Femur (tissue), 1 donor: ENCODE measurements at regions not wholly inside any gene's neighbourhood (a gene's known extent, or its start where the extent isn't known, plus 50 kb on each side); places are given as distances from the start of the nearest gene placed in this dataset.
A peak's percentile ranks its signal among the peaks of the same experiment; 100 is the strongest.
"Not testable (repeated sequence)": the region's sequence is repeated elsewhere in the genome, so short reads cannot be mapped to it uniquely, and the experiment has no call there.

Experiments used
- DNase-seq: peaks from one replicate; pipeline ENCODE4 v3.0.0-alpha.2; 2017

- DNase-seq = no peak
These were observed 1099.7 kb downstream of the SUCLG1 start for GRCh38 chr2:83359336-83359735.

- DNase-seq = no peak
These were observed 1116.2 kb downstream of the SUCLG1 start for GRCh38 chr2:83342860-83343329.

GRCh38 chr2:83340424-83340823 lies 1118.7 kb downstream of the SUCLG1 start:
- DNase-seq = peak; percentile 25

- DNase-seq = not testable (repeated sequence)
These were observed 1119.1 kb downstream of the SUCLG1 start for GRCh38 chr2:83339942-83340341.

GRCh38 chr2:83331810-83332209 lies 1127.3 kb downstream of the SUCLG1 start:
- DNase-seq = no peak

- DNase-seq = no peak
These were observed 1136.0 kb downstream of the SUCLG1 start for GRCh38 chr2:83323038-83323437.

- no peak for DNase-seq
These were observed 1139.0 kb downstream of the SUCLG1 start for GRCh38 chr2:83320053-83320452.

- DNase-seq = no peak
These were observed 1153.2 kb downstream of the SUCLG1 start for GRCh38 chr2:83305758-83306378.

- DNase-seq = no peak
These were observed 1168.0 kb downstream of the SUCLG1 start for GRCh38 chr2:83291083-83291482.

GRCh38 chr2:83282841-83283240 lies 1176.2 kb downstream of the SUCLG1 start:
- DNase-seq = no peak

GRCh38 chr2:83282043-83282795 lies 1176.9 kb downstream of the SUCLG1 start:
- DNase-seq = no peak

GRCh38 chr2:83280391-83280790 lies 1178.7 kb downstream of the SUCLG1 start:
- DNase-seq = no peak

GRCh38 chr2:83273322-83273721 lies 1185.8 kb downstream of the SUCLG1 start:
- no peak for DNase-seq

- no peak for DNase-seq
These were observed 1197.4 kb downstream of the SUCLG1 start for GRCh38 chr2:83261591-83262136.

- DNase-seq = no peak
These were observed 1205.2 kb downstream of the SUCLG1 start for GRCh38 chr2:83253848-83254247.

- no peak for DNase-seq
These were observed 1207.7 kb downstream of the SUCLG1 start for GRCh38 chr2:83251321-83251872.

- not testable (repeated sequence) for DNase-seq
These were observed 1213.1 kb downstream of the SUCLG1 start for GRCh38 chr2:83245806-83246537.

GRCh38 chr2:83240611-83241010 lies 1218.5 kb downstream of the SUCLG1 start:
- DNase-seq = no peak

GRCh38 chr2:83238111-83238510 lies 1221.0 kb downstream of the SUCLG1 start:
- DNase-seq = no peak

GRCh38 chr2:83234246-83234645 lies 1224.8 kb downstream of the SUCLG1 start:
- no peak for DNase-seq

GRCh38 chr2:83233781-83234180 lies 1225.3 kb downstream of the SUCLG1 start:
- DNase-seq = no peak

GRCh38 chr2:83233326-83233725 lies 1225.8 kb downstream of the SUCLG1 start:
- DNase-seq = no peak

GRCh38 chr2:83229443-83229842 lies 1229.6 kb downstream of the SUCLG1 start:
- DNase-seq = no peak
